ENCODE measurements at regions not wholly inside any gene's neighbourhood (a gene's known extent, or its start where the extent isn't known, plus 50 kb on each side); places are given as distances from the start of the nearest gene placed in this dataset.

DNA sequence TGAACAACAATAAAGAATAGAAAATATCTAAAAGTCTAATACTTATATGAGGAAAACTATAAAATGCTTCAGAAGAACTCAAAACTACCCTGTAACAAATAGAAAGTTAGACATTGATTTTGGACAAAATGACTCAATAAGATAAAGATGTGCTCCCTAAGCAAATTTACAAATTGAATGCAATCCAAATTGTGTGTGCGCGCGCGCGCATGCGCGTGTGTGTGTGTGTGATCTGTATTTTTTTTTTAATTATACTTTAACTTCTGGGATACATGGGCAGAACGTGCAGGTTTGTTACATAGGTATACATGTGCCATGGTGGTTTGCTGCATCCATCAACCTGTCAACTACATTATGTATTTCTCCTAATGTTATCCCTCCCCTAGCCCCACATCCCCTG is 320.8 kb upstream of the INTU start:
- Histone ChIP-seq H3K4me1 (ENCODE audit: control insufficient read depth in 4 of 4, insufficient read depth in 4 of 4, low read length in 3 of 4) (no peaks in the 10 kb centered on the region), H3K9ac (ENCODE audit: low read depth in 1 of 2, low read length in 2 of 2) (no peak overlapping the region), H3K36me3 (ENCODE audit: control insufficient read depth in 4 of 4, insufficient read depth in 3 of 4, low read depth in 1 of 4, low read length in 3 of 4) (no peaks in the 10 kb centered on the region), H3K27me3 (ENCODE audit: control insufficient read depth in 4 of 4, insufficient read depth in 4 of 4, low read length in 3 of 4) (no peaks in the 10 kb centered on the region), H3K4me3 (ENCODE audit: low read depth in 1 of 3, low read length in 3 of 3) (no peak overlapping the region), H3K27ac (ENCODE audit: low read depth in 1 of 2, low read length in 2 of 2) (no peak overlapping the region), H3K9me3 (ENCODE audit: control insufficient read depth in 4 of 4, low read length in 3 of 4) (peaks cover 0 to 4% (median 2%) of the 10 kb centered on the region in 4 donors)
- 82% methylated on average over 8 of the region's 8 CpGs for WGBS
- TF ChIP-seq HNF4A (conservative IDR thresholded peaks at IDR 0.05) (no peak), FOXA1 (IDR thresholded peaks at IDR 0.05) (no peak), EGR1 (IDR thresholded peaks at IDR 0.05; ENCODE audit: low read depth in 2 of 2) (no peak)
- TF ChIP-seq, protein P1, sequence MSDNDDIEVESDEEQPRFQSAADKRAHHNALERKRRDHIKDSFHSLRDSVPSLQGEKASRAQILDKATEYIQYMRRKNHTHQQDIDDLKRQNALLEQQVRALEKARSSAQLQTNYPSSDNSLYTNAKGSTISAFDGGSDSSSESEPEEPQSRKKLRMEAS (IDR thresholded peaks at IDR 0.05): no peak
- DNase-seq (ENCODE audit: low spot score): no peak

DNA sequence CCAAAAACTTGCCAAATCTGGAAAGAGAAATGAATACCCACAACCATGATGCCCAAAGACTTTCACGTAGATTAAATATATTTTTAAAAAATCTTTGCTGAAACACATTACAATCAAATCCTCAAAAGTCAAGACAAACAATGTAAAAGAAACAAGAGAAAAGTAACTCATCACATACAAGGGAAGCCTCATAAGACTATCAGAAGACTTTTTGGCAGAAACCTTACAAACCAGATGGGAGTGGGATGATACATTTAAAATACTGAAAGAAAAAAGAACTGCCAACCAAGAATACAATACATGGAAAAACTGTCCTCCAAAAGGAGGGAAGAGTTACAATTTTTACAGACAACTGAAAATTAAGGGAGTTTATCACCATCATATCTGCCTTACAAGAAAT is 319.0 kb upstream of the INTU start:
- Histone ChIP-seq H3K36me3 (ENCODE audit: control insufficient read depth in 4 of 4, insufficient read depth in 3 of 4, low read depth in 1 of 4, low read length in 3 of 4) (no peaks in the 10 kb centered on the region), H3K27ac (ENCODE audit: low read depth in 1 of 2, low read length in 2 of 2) (no peak overlapping the region), H3K4me1 (ENCODE audit: control insufficient read depth in 4 of 4, insufficient read depth in 4 of 4, low read length in 3 of 4) (no peaks in the 10 kb centered on the region), H3K27me3 (ENCODE audit: control insufficient read depth in 4 of 4, insufficient read depth in 4 of 4, low read length in 3 of 4) (no peaks in the 10 kb centered on the region), H3K9ac (ENCODE audit: low read depth in 1 of 2, low read length in 2 of 2) (no peak overlapping the region), H3K9me3 (ENCODE audit: control insufficient read depth in 4 of 4, low read length in 3 of 4) (peaks cover 0 to 4% (median 2%) of the 10 kb centered on the region in 4 donors), H3K4me3 (ENCODE audit: low read depth in 1 of 3, low read length in 3 of 3) (no peak overlapping the region)
- TF ChIP-seq SP1 (IDR thresholded peaks at IDR 0.05): no peak
- TF ChIP-seq, protein P2, sequence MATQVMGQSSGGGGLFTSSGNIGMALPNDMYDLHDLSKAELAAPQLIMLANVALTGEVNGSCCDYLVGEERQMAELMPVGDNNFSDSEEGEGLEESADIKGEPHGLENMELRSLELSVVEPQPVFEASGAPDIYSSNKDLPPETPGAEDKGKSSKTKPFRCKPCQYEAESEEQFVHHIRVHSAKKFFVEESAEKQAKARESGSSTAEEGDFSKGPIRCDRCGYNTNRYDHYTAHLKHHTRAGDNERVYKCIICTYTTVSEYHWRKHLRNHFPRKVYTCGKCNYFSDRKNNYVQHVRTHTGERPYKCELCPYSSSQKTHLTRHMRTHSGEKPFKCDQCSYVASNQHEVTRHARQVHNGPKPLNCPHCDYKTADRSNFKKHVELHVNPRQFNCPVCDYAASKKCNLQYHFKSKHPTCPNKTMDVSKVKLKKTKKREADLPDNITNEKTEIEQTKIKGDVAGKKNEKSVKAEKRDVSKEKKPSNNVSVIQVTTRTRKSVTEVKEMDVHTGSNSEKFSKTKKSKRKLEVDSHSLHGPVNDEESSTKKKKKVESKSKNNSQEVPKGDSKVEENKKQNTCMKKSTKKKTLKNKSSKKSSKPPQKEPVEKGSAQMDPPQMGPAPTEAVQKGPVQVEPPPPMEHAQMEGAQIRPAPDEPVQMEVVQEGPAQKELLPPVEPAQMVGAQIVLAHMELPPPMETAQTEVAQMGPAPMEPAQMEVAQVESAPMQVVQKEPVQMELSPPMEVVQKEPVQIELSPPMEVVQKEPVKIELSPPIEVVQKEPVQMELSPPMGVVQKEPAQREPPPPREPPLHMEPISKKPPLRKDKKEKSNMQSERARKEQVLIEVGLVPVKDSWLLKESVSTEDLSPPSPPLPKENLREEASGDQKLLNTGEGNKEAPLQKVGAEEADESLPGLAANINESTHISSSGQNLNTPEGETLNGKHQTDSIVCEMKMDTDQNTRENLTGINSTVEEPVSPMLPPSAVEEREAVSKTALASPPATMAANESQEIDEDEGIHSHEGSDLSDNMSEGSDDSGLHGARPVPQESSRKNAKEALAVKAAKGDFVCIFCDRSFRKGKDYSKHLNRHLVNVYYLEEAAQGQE (IDR thresholded peaks at IDR 0.05): no peak
- no peak for TF ChIP-seq GABPA (IDR thresholded peaks at IDR 0.05 in 1 of 2, conservative IDR thresholded peaks at IDR 0.05 in 1 of 2)
- TF ChIP-seq EGR1 (IDR thresholded peaks at IDR 0.05; ENCODE audit: low read depth in 2 of 2): no peak
- TF ChIP-seq JUND (IDR thresholded peaks at IDR 0.05): no peak
- no peak for TF ChIP-seq TAF1 (conservative IDR thresholded peaks at IDR 0.05)
- TF ChIP-seq, protein P3, sequence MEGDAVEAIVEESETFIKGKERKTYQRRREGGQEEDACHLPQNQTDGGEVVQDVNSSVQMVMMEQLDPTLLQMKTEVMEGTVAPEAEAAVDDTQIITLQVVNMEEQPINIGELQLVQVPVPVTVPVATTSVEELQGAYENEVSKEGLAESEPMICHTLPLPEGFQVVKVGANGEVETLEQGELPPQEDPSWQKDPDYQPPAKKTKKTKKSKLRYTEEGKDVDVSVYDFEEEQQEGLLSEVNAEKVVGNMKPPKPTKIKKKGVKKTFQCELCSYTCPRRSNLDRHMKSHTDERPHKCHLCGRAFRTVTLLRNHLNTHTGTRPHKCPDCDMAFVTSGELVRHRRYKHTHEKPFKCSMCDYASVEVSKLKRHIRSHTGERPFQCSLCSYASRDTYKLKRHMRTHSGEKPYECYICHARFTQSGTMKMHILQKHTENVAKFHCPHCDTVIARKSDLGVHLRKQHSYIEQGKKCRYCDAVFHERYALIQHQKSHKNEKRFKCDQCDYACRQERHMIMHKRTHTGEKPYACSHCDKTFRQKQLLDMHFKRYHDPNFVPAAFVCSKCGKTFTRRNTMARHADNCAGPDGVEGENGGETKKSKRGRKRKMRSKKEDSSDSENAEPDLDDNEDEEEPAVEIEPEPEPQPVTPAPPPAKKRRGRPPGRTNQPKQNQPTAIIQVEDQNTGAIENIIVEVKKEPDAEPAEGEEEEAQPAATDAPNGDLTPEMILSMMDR (IDR thresholded peaks at IDR 0.05; ENCODE audit: low read depth, low read length, missing input control): no peak
- TF ChIP-seq, protein P1 (IDR thresholded peaks at IDR 0.05): no peak
- TF ChIP-seq, protein P4, sequence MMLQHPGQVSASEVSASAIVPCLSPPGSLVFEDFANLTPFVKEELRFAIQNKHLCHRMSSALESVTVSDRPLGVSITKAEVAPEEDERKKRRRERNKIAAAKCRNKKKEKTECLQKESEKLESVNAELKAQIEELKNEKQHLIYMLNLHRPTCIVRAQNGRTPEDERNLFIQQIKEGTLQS (IDR thresholded peaks at IDR 0.05): no peak
- TF ChIP-seq HNF4A (conservative IDR thresholded peaks at IDR 0.05): no peak
- no peak for TF ChIP-seq FOXA1 (IDR thresholded peaks at IDR 0.05)
- no peak for TF ChIP-seq NR2F2 (IDR thresholded peaks at IDR 0.05)
- TF ChIP-seq, protein P5, sequence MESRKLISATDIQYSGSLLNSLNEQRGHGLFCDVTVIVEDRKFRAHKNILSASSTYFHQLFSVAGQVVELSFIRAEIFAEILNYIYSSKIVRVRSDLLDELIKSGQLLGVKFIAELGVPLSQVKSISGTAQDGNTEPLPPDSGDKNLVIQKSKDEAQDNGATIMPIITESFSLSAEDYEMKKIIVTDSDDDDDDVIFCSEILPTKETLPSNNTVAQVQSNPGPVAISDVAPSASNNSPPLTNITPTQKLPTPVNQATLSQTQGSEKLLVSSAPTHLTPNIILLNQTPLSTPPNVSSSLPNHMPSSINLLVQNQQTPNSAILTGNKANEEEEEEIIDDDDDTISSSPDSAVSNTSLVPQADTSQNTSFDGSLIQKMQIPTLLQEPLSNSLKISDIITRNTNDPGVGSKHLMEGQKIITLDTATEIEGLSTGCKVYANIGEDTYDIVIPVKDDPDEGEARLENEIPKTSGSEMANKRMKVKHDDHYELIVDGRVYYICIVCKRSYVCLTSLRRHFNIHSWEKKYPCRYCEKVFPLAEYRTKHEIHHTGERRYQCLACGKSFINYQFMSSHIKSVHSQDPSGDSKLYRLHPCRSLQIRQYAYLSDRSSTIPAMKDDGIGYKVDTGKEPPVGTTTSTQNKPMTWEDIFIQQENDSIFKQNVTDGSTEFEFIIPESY (IDR thresholded peaks at IDR 0.05): no peak
- no peak for TF ChIP-seq YY1 (IDR thresholded peaks at IDR 0.05)
- no peak for TF ChIP-seq HNF4G (IDR thresholded peaks at IDR 0.05)
- WGBS: 81% methylated on average over 1 of the region's 1 CpG
- DNase-seq (ENCODE audit: low spot score): no peak
